HG02840 (cell line): ENCODE measurements at regions not wholly inside any gene's neighbourhood (a gene's known extent, or its start where the extent isn't known, plus 50 kb on each side); places are given as distances from the start of the nearest gene placed in this dataset.
A peak's percentile ranks its signal among the peaks of the same experiment; 100 is the strongest.
"Not testable (repeated sequence)": the region's sequence is repeated elsewhere in the genome, so short reads cannot be mapped to it uniquely, and the experiment has no call there.

Experiments
- ATAC-seq: cut with Tn5 transposase; IDR thresholded peaks from one replicate; pipeline ENCODE4 v1.9.1; 2021; ENCODE audit warnings: mild to moderate bottlenecking, moderate library complexity, moderate number of reproducible peaks; ENCODE audit not compliant: unreplicated experiment, low FRiP score

GRCh38 chr2:219829667-219830352 lies 202.4 kb downstream of the SLC4A3 start:
- ATAC-seq: no peak

GRCh38 chr2:219830353-219830738 lies 202.9 kb downstream of the SLC4A3 start:
- ATAC-seq: no peak

GRCh38 chr2:219831957-219832356 lies 204.5 kb downstream of the SLC4A3 start:
- ATAC-seq: no peak

- no peak for ATAC-seq
Observed at GRCh38 chr2:219832904-219833303, 205.5 kb downstream of the SLC4A3 start.

- no peak for ATAC-seq
Observed at GRCh38 chr2:219835493-219835892, 208.1 kb downstream of the SLC4A3 start.

GRCh38 chr2:219836647-219837177 lies 209.3 kb downstream of the SLC4A3 start:
- no peak for ATAC-seq

- ATAC-seq: peak; percentile 91
Observed at GRCh38 chr2:219844401-219845091, 217.1 kb downstream of the SLC4A3 start.

- no peak for ATAC-seq
Observed at GRCh38 chr2:219848882-219849281, 221.5 kb downstream of the SLC4A3 start.

- ATAC-seq: no peak
Observed at GRCh38 chr2:219851169-219851568, 223.7 kb downstream of the SLC4A3 start.

- ATAC-seq: no peak
Observed at GRCh38 chr2:219851801-219852481, 224.5 kb downstream of the SLC4A3 start.

GRCh38 chr2:219852626-219853025 lies 225.2 kb downstream of the SLC4A3 start:
- no peak for ATAC-seq

- ATAC-seq: no peak
Observed at GRCh38 chr2:219856602-219857001, 229.2 kb downstream of the SLC4A3 start.

GRCh38 chr2:219857751-219858150 lies 230.3 kb downstream of the SLC4A3 start:
- no peak for ATAC-seq

GRCh38 chr2:219861307-219861706 lies 233.9 kb downstream of the SLC4A3 start:
- no peak for ATAC-seq

GRCh38 chr2:219864154-219864553 lies 236.7 kb downstream of the SLC4A3 start:
- ATAC-seq: no peak

GRCh38 chr2:219868635-219869034 lies 241.2 kb downstream of the SLC4A3 start:
- no peak for ATAC-seq

GRCh38 chr2:219870041-219870440 lies 242.6 kb downstream of the SLC4A3 start:
- ATAC-seq: no peak

GRCh38 chr2:219871351-219871750 lies 243.9 kb downstream of the SLC4A3 start:
- no peak for ATAC-seq

GRCh38 chr2:219875036-219875435 lies 247.6 kb downstream of the SLC4A3 start:
- ATAC-seq: no peak

GRCh38 chr2:219875986-219876385 lies 248.6 kb downstream of the SLC4A3 start:
- ATAC-seq: not testable (repeated sequence)

- no peak for ATAC-seq
Observed at GRCh38 chr2:219876931-219877330, 249.5 kb downstream of the SLC4A3 start.
